ENCODE measurements at regions not wholly inside any gene's neighbourhood (a gene's known extent, or its start where the extent isn't known, plus 50 kb on each side); places are given as distances from the start of the nearest gene placed in this dataset.

GRCh38 chr5:114255260-114255659, 106.6 kb upstream of the KCNN2 start:
- DNase-seq (ENCODE audit: low spot score in 2 of 2), result no peak
- H3K9me3 ChIP-seq, result no peaks in the 10 kb centered on the region
- H3K36me3 ChIP-seq (replicated peaks), result no peaks in the 10 kb centered on the region
- no peak overlapping the region for H3K4me3 ChIP-seq
- in situ Hi-C loops (cut with MboI; ENCODE audit: low sequenced_read_pairs), result no loop called here
- H3K27me3 ChIP-seq (ENCODE audit: low read depth), result no peaks in the 10 kb centered on the region
- H3K4me1 ChIP-seq, result no peaks in the 10 kb centered on the region

- Histone ChIP-seq H3K36me3 (replicated peaks) (no peaks in the 10 kb centered on the region), H3K9me3 (no peaks in the 10 kb centered on the region), H3K27me3 (ENCODE audit: low read depth) (no peaks in the 10 kb centered on the region), H3K4me1 (no peaks in the 10 kb centered on the region), H3K4me3 (no peak overlapping the region)
- no peak for DNase-seq (ENCODE audit: low spot score in 2 of 2)
- in situ Hi-C loops (cut with MboI; ENCODE audit: low sequenced_read_pairs), result no loop called here
Observed at GRCh38 chr5:114261989-114262388, 99.9 kb upstream of the KCNN2 start.

GRCh38 chr5:114265432-114266060, 96.3 kb upstream of the KCNN2 start:
- Histone ChIP-seq H3K4me1 (no peaks in the 10 kb centered on the region), H3K9me3 (no peaks in the 10 kb centered on the region), H3K27me3 (ENCODE audit: low read depth) (no peaks in the 10 kb centered on the region), H3K36me3 (replicated peaks) (no peaks in the 10 kb centered on the region), H3K4me3 (no peak overlapping the region)
- DNase-seq (ENCODE audit: low spot score in 2 of 2), result no peak
- in situ Hi-C loops (cut with MboI; ENCODE audit: low sequenced_read_pairs), result no loop called here

GRCh38 chr5:114266374-114266773, 95.5 kb upstream of the KCNN2 start:
- in situ Hi-C loops (cut with MboI; ENCODE audit: low sequenced_read_pairs), result no loop called here
- no peak for DNase-seq (ENCODE audit: low spot score in 2 of 2)

GRCh38 chr5:114296191-114296590, 65.7 kb upstream of the KCNN2 start:
- DNase-seq (ENCODE audit: low spot score in 2 of 2), result no peak
- Histone ChIP-seq H3K4me1 (no peaks in the 10 kb centered on the region), H3K9me3 (no peaks in the 10 kb centered on the region), H3K36me3 (replicated peaks) (no peaks in the 10 kb centered on the region), H3K27me3 (ENCODE audit: low read depth) (no peaks in the 10 kb centered on the region), H3K4me3 (no peak overlapping the region)
- in situ Hi-C loops (cut with MboI; ENCODE audit: low sequenced_read_pairs), result no loop called here

More at GRCh38 chr5:114266374-114266773, 95.5 kb upstream of the KCNN2 start:
- Histone ChIP-seq H3K4me1 (no peaks in the 10 kb centered on the region), H3K9me3 (no peaks in the 10 kb centered on the region), H3K4me3 (no peak overlapping the region), H3K27me3 (ENCODE audit: low read depth) (no peaks in the 10 kb centered on the region), H3K36me3 (replicated peaks) (no peaks in the 10 kb centered on the region)

GRCh38 chr5:114297915-114298314, 64.0 kb upstream of the KCNN2 start:
- H3K27me3 ChIP-seq (ENCODE audit: low read depth), result no peaks in the 10 kb centered on the region
- no peaks in the 10 kb centered on the region for H3K4me1 ChIP-seq
- in situ Hi-C loops (cut with MboI; ENCODE audit: low sequenced_read_pairs), result no loop called here
- DNase-seq (ENCODE audit: low spot score in 2 of 2), result no peak
- H3K36me3 ChIP-seq (replicated peaks), result no peaks in the 10 kb centered on the region
- H3K9me3 ChIP-seq, result no peaks in the 10 kb centered on the region
- H3K4me3 ChIP-seq, result no peak overlapping the region

GRCh38 chr5:114305402-114306207, 56.3 kb upstream of the KCNN2 start:
- no peak overlapping the region for H3K4me3 ChIP-seq
- H3K36me3 ChIP-seq (replicated peaks), result no peaks in the 10 kb centered on the region
- H3K4me1 ChIP-seq, result no peaks in the 10 kb centered on the region
- no peaks in the 10 kb centered on the region for H3K9me3 ChIP-seq
- H3K27me3 ChIP-seq (ENCODE audit: low read depth), result no peaks in the 10 kb centered on the region
- in situ Hi-C loops (cut with MboI; ENCODE audit: low sequenced_read_pairs), result no loop called here
- peak; percentile 9 to 12 for DNase-seq (ENCODE audit: low spot score in 2 of 2)

- Histone ChIP-seq H3K4me1 (no peaks in the 10 kb centered on the region), H3K9me3 (no peaks in the 10 kb centered on the region), H3K27me3 (ENCODE audit: low read depth) (peaks cover 2% of the 10 kb centered on the region; the same call in 1 of the 2 replicates), H3K36me3 (replicated peaks) (no peaks in the 10 kb centered on the region), H3K4me3 (no peak overlapping the region)
- DNase-seq (ENCODE audit: low spot score in 2 of 2), result no peak
- in situ Hi-C loops (cut with MboI; ENCODE audit: low sequenced_read_pairs), result no loop called here
Observed at GRCh38 chr5:114308017-114308416, 53.9 kb upstream of the KCNN2 start.

- H3K4me3 ChIP-seq, result no peak overlapping the region
- no peak for DNase-seq (ENCODE audit: low spot score in 2 of 2)
- peaks cover 3% of the 10 kb centered on the region; the same call in 1 of the 2 replicates for H3K27me3 ChIP-seq (ENCODE audit: low read depth)
- H3K4me1 ChIP-seq, result no peaks in the 10 kb centered on the region
- in situ Hi-C loops (cut with MboI; ENCODE audit: low sequenced_read_pairs), result no loop called here
- no peaks in the 10 kb centered on the region for H3K9me3 ChIP-seq
- no peaks in the 10 kb centered on the region for H3K36me3 ChIP-seq (replicated peaks)
Observed at GRCh38 chr5:114308508-114308907, 53.4 kb upstream of the KCNN2 start.

- Histone ChIP-seq H3K27me3 (ENCODE audit: low read depth) (peaks cover 5% of the 10 kb centered on the region; the same call in 1 of the 2 replicates), H3K4me1 (no peaks in the 10 kb centered on the region), H3K9me3 (no peaks in the 10 kb centered on the region), H3K36me3 (replicated peaks) (no peaks in the 10 kb centered on the region), H3K4me3 (no peak overlapping the region)
- in situ Hi-C loops (cut with MboI; ENCODE audit: low sequenced_read_pairs), result no loop called here
- no peak for DNase-seq (ENCODE audit: low spot score in 2 of 2)
Observed at GRCh38 chr5:114310666-114311065, 51.2 kb upstream of the KCNN2 start.

GRCh38 chr5:114311281-114311680, 50.6 kb upstream of the KCNN2 start:
- no peak for DNase-seq (ENCODE audit: low spot score in 2 of 2)
- Histone ChIP-seq H3K4me3 (no peak overlapping the region), H3K27me3 (ENCODE audit: low read depth) (peaks cover 5% of the 10 kb centered on the region; the same call in 1 of the 2 replicates), H3K36me3 (replicated peaks) (no peaks in the 10 kb centered on the region), H3K4me1 (no peaks in the 10 kb centered on the region), H3K9me3 (no peaks in the 10 kb centered on the region)
- in situ Hi-C loops (cut with MboI; ENCODE audit: low sequenced_read_pairs), result no loop called here

GRCh38 chr5:114311968-114312367, 49.9 kb upstream of the KCNN2 start:
- Histone ChIP-seq H3K9me3 (no peaks in the 10 kb centered on the region), H3K27me3 (ENCODE audit: low read depth) (peaks cover 5% of the 10 kb centered on the region; the same call in 1 of the 2 replicates), H3K36me3 (replicated peaks) (no peaks in the 10 kb centered on the region), H3K4me1 (no peaks in the 10 kb centered on the region), H3K4me3 (no peak overlapping the region)
- peak; percentile 10 for DNase-seq (ENCODE audit: low spot score in 2 of 2)
- in situ Hi-C loops (cut with MboI; ENCODE audit: low sequenced_read_pairs), result no loop called here
